Upper lobe of left lung (tissue), 6 donors: ENCODE measurements at regions not wholly inside any gene's neighbourhood (a gene's known extent, or its start where the extent isn't known, plus 50 kb on each side); places are given as distances from the start of the nearest gene placed in this dataset.
A peak's percentile ranks its signal among the peaks of the same experiment; 100 is the strongest.

Experiments
- ATAC-seq, 2 donors: fragments of 200-7000 bp; cut with Tn5 transposase; one replicate each; pipeline ENCODE4 v1.9.1; 2022; ENCODE audit warnings: mild to moderate bottlenecking in 2 of 2, moderate library complexity in 2 of 2; ENCODE audit not compliant: low FRiP score in 2 of 2
- DNase-seq, 2 donors: peaks; one replicate each; pipeline ENCODE4 v3.0.0-alpha.2; 2019 to 2020
- H3K27ac ChIP-seq, 4 donors: fragments of 200-600 bp; sonication (generic); one replicate each; pipeline ENCODE4 v1.5.1; 2016 to 2019
- H3K27me3 ChIP-seq, 4 donors: fragments of 200-600 bp; sonication (generic); one replicate each; pipeline ENCODE4 v1.5.1; 2017 to 2019
- H3K36me3 ChIP-seq, 4 donors: fragments of 200-600 bp; sonication (generic); one replicate each; pipeline ENCODE4 v1.5.1; 2016 to 2019
- H3K4me1 ChIP-seq, 4 donors: fragments of 200-600 bp; sonication (generic); one replicate each; pipeline ENCODE4 v1.5.1; 2018 to 2019
- H3K4me3 ChIP-seq, 4 donors: fragments of 200-600 bp; sonication (generic); one replicate each; pipeline ENCODE4 v1.5.1; 2017 to 2019; ENCODE audit warnings: mild to moderate bottlenecking in 2 of 4, moderate library complexity in 1 of 4
- H3K9me3 ChIP-seq, 4 donors: fragments of 200-600 bp; sonication (generic); one replicate each; pipeline ENCODE4 v1.5.1; 2018 to 2019
- CTCF ChIP-seq, 6 experiments: fragments of 450-650 bp in 4 of 6; fragments of 200-600 bp in 2 of 6; sonication (generic) in 2 of 6; IDR thresholded peaks; one replicate each; pipeline ENCODE4 v1.5.1; 2016 to 2019; ENCODE audit warnings: antibody characterized with exemption in 6 of 6
- EP300 ChIP-seq, 4 donors: sonication (generic); formaldehyde crosslinking; IDR thresholded peaks; one replicate each; pipeline ENCODE4 v1.5.1; 2017; ENCODE audit warnings: antibody characterized with exemption in 4 of 4, control low read depth in 2 of 4
- POLR2A ChIP-seq, 4 donors: fragments of 450-650 bp; IDR thresholded peaks; one replicate each; pipeline ENCODE4 v1.5.1; 2016 to 2017; ENCODE audit warnings: antibody characterized with exemption in 4 of 4, mild to moderate bottlenecking in 2 of 4
- POLR2AphosphoS5 ChIP-seq, 2 donors: sonication (generic); formaldehyde crosslinking; IDR thresholded peaks; one replicate each; pipeline ENCODE4 v1.5.1; 2017; ENCODE audit warnings: antibody characterized with exemption in 2 of 2
- WGBS, 2 donors: methylation state at CpG; one replicate each; pipeline ENCODE4 v1.1.5; 2017 to 2018; 5-methylcytosine and 5-hydroxymethylcytosine counted together
- donor health status: DM: no; HTN: no; CAD: no; lungs with moderate emphysema.
- donor health status: DM: no; HTN: yes; CAD: no; lungs with severe emphysema.

GRCh38 chr12:59041241-59042121 is 121.2 kb upstream of the LRIG3 start:
- no peak for DNase-seq
- Histone ChIP-seq H3K4me1 (peaks cover 0 to 9% (median 0%) of the 10 kb centered on the region in 4 donors), H3K27me3 (no peaks in the 10 kb centered on the region), H3K4me3 (no peak overlapping the region), H3K27ac (no peak overlapping the region), H3K36me3 (no peaks in the 10 kb centered on the region), H3K9me3 (no peaks in the 10 kb centered on the region)
- peak in 1 of 2 donors; percentile 82 for ATAC-seq
- 34 to 45% methylated on average over 4 of the region's 4 CpGs for WGBS, 2 donors
- no peak for TF ChIP-seq POLR2A (IDR thresholded peaks at IDR 0.05)
- no peak for TF ChIP-seq EP300 (IDR thresholded peaks at IDR 0.05)
- TF ChIP-seq POLR2AphosphoS5 (IDR thresholded peaks at IDR 0.05): no peak
- TF ChIP-seq CTCF (IDR thresholded peaks at IDR 0.05): no peak

DNA sequence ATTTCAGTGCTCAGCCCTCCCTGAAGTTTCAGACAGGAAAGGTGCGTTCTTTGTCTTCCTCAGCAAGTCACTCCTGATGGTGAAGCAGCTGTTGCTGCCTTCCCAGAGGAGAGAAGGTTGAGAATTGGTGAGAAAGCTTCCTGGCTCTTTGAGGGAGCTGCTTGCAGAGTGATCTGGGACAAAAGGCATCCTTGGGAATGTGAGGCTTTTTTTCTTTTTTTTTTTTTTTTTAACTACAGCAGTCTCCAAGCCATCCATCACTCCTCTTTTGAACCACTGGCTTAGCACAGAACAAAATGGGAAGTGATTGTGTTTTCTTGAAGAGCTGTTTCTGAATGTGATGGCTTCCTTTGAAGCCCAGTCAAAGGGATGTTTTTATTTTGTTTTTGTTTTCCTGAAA is 120.4 kb upstream of the LRIG3 start:
- WGBS, 2 donors: 12 to 50% methylated on average over 1 of the region's 1 CpG
- Histone ChIP-seq H3K27me3 (no peaks in the 10 kb centered on the region), H3K4me3 (no peak overlapping the region), H3K9me3 (no peaks in the 10 kb centered on the region), H3K27ac (no peak overlapping the region), H3K4me1 (peaks cover 0 to 9% (median 0%) of the 10 kb centered on the region in 4 donors), H3K36me3 (no peaks in the 10 kb centered on the region)
- ATAC-seq (peak in 1 of 2 donors; percentile 69), DNase-seq (no peak)
- no peak for TF ChIP-seq POLR2AphosphoS5 (IDR thresholded peaks at IDR 0.05)
- TF ChIP-seq POLR2A (IDR thresholded peaks at IDR 0.05): no peak
- no peak for TF ChIP-seq CTCF (IDR thresholded peaks at IDR 0.05)
- no peak for TF ChIP-seq EP300 (IDR thresholded peaks at IDR 0.05)

DNA sequence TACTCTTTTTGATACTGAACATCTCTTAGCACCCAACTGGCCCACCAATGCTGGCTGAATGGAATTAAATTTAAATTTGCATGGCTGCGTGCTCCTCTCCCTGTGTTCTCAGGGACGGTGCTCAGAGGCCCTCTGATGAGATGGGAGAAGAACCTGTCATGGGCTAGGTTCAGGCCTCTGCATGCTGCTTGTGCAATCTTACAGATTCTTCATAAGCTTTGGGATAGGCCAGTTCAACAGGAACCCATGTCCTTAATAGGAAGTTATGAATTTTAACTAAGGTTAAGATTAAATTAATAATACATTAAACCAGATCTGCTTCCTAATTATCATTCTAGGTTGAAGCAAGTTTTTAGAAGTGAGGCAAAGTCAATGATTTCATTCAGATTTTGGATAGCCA is 119.7 kb upstream of the LRIG3 start:
- peaks cover 0 to 9% (median 0%) of the 10 kb centered on the region in 4 donors for H3K4me1 ChIP-seq
- 94 to 96% methylated on average over 2 of the region's 2 CpGs for WGBS, 2 donors
- H3K4me3 ChIP-seq: no peak overlapping the region
- no peaks in the 10 kb centered on the region for H3K36me3 ChIP-seq
- ATAC-seq (no peak), DNase-seq (no peak)
- no peaks in the 10 kb centered on the region for H3K27me3 ChIP-seq
- no peaks in the 10 kb centered on the region for H3K9me3 ChIP-seq
- no peak overlapping the region for H3K27ac ChIP-seq
- TF ChIP-seq POLR2AphosphoS5 (IDR thresholded peaks at IDR 0.05): no peak
- no peak for TF ChIP-seq CTCF (IDR thresholded peaks at IDR 0.05)
- no peak for TF ChIP-seq EP300 (IDR thresholded peaks at IDR 0.05)
- TF ChIP-seq POLR2A (IDR thresholded peaks at IDR 0.05): no peak

- TF ChIP-seq POLR2A (IDR thresholded peaks at IDR 0.05): no peak
- no peak for TF ChIP-seq POLR2AphosphoS5 (IDR thresholded peaks at IDR 0.05)
- TF ChIP-seq EP300 (IDR thresholded peaks at IDR 0.05): no peak
- TF ChIP-seq CTCF (IDR thresholded peaks at IDR 0.05): no peak
- no peaks in the 10 kb centered on the region for H3K9me3 ChIP-seq
- DNase-seq (no peak), ATAC-seq (no peak)
- no peaks in the 10 kb centered on the region for H3K27me3 ChIP-seq
- peaks cover 0 to 9% (median 0%) of the 10 kb centered on the region in 4 donors for H3K4me1 ChIP-seq
- no peak overlapping the region for H3K4me3 ChIP-seq
- WGBS, 2 donors: 59 to 66% methylated on average over 2 of the region's 2 CpGs
- no peaks in the 10 kb centered on the region for H3K36me3 ChIP-seq
- H3K27ac ChIP-seq: no peak overlapping the region
Measured at GRCh38 chr12:59039005-59039404, 118.7 kb upstream of the LRIG3 start.
